GM23338 (cell line): ENCODE measurements at regions not wholly inside any gene's neighbourhood (a gene's known extent, or its start where the extent isn't known, plus 50 kb on each side); places are given as distances from the start of the nearest gene placed in this dataset.

Source experiments
- ATAC-seq: fragments of 200-7000 bp; cut with Tn5 transposase; 3 replicates; pipeline ENCODE4 v1.9.1; 2020
- DNase-seq: peaks from one replicate; pipeline ENCODE4 v3.0.0-alpha.2; 2015; ENCODE audit warnings: low spot score
- H2AFZ ChIP-seq: fragments of 200-600 bp; sonication (generic); 2 replicates; pipeline ENCODE4 v1.8.0; 2016; ENCODE audit warnings: antibody characterized with exemption, mild to moderate bottlenecking, moderate library complexity
- H3F3A ChIP-seq: fragments of 200-600 bp; sonication (generic); replicated peaks from 2 replicates; pipeline ENCODE4 v1.8.0; 2017; ENCODE audit warnings: antibody characterized with exemption, mixed run types, low read depth
- H3K27ac ChIP-seq: fragments of 200-600 bp; sonication (generic); 2 replicates; pipeline ENCODE4 v1.6.1; 2016; ENCODE audit warnings: low read depth
- H3K27me3 ChIP-seq: fragments of 200-600 bp; sonication (generic); 2 replicates; pipeline ENCODE4 v1.8.0; 2016; ENCODE audit warnings: mild to moderate bottlenecking, mixed run types, moderate library complexity; ENCODE audit not compliant: insufficient read depth
- H3K36me3 ChIP-seq: fragments of 200-600 bp; sonication (generic); 2 replicates; pipeline ENCODE4 v1.8.0; 2016; ENCODE audit warnings: mild to moderate bottlenecking; ENCODE audit not compliant: insufficient read depth
- H3K4me1 ChIP-seq: fragments of 200-600 bp; sonication (generic); 2 replicates; pipeline ENCODE4 v1.8.0; 2016; ENCODE audit warnings: mild to moderate bottlenecking, moderate library complexity; ENCODE audit not compliant: insufficient read depth
- H3K4me2 ChIP-seq: fragments of 200-600 bp; sonication (generic); 2 replicates; pipeline ENCODE4 v1.7.1; 2017; ENCODE audit warnings: mixed run types
- H3K4me3 ChIP-seq: fragments of 200-600 bp; sonication (generic); 2 replicates; pipeline ENCODE4 v1.6.1; 2016; ENCODE audit warnings: mixed run types
- H3K79me2 ChIP-seq: fragments of 200-600 bp; sonication (generic); replicated peaks from 2 replicates; pipeline ENCODE4 v1.8.0; 2017; ENCODE audit warnings: mild to moderate bottlenecking; ENCODE audit not compliant: insufficient read depth
- H3K9me2 ChIP-seq: fragments of 200-600 bp; sonication (generic); 2 replicates; pipeline ENCODE4 v1.8.0; 2017; ENCODE audit not compliant: insufficient read depth
- H4K20me1 ChIP-seq: fragments of 200-600 bp; sonication (generic); replicated peaks from 2 replicates; pipeline ENCODE4 v1.8.0; 2017; ENCODE audit warnings: mild to moderate bottlenecking; ENCODE audit not compliant: insufficient read depth
- H3K27ac Mint-ChIP-seq: 2 replicates; pipeline ENCODE4 v1.8.0; 2020; ENCODE audit warnings: inconsistent platforms, mild to moderate bottlenecking, moderate library complexity, mixed read lengths
- H3K27me3 Mint-ChIP-seq: 3 replicates; pipeline ENCODE4 v1.8.0; 2022; ENCODE audit warnings: low read depth, mild to moderate bottlenecking, moderate library complexity, mixed read lengths, inconsistent platforms; ENCODE audit not compliant: insufficient read depth, poor library complexity
- H3K36me3 Mint-ChIP-seq: 3 replicates; pipeline ENCODE4 v1.8.0; 2021; ENCODE audit warnings: low read depth, mild to moderate bottlenecking, inconsistent platforms, moderate library complexity, mixed read lengths
- H3K4me1 Mint-ChIP-seq: 3 replicates; pipeline ENCODE4 v1.8.0; 2020; ENCODE audit warnings: mild to moderate bottlenecking, inconsistent platforms, mixed read lengths
- H3K4me3 Mint-ChIP-seq: 3 replicates; pipeline ENCODE4 v1.8.0; 2021; ENCODE audit warnings: moderate library complexity, mild to moderate bottlenecking, inconsistent platforms, mixed read lengths
- H3K9me3 Mint-ChIP-seq: 3 replicates; pipeline ENCODE4 v1.8.0; 2020; ENCODE audit warnings: moderate library complexity, mild to moderate bottlenecking, inconsistent platforms, mixed read lengths
- CREB1 ChIP-seq: fragments of 250-450 bp; sonication (Bioruptor Pico); IDR thresholded peaks from 2 replicates; pipeline ENCODE4 v1.5.0; 2020; ENCODE audit warnings: low read depth, mild to moderate bottlenecking, moderate library complexity
- ETS1 ChIP-seq: IDR thresholded peaks from 2 replicates; pipeline ENCODE4 v1.6.1; 2016; ENCODE audit warnings: antibody characterized with exemption
- EZH2 ChIP-seq: fragments of 200-600 bp; sonication (generic); IDR thresholded peaks from one replicate; pipeline ENCODE4 v1.8.0; 2017; ENCODE audit warnings: antibody characterized with exemption, mild to moderate bottlenecking, low read depth; ENCODE audit not compliant: unreplicated experiment
- JUNB ChIP-seq: IDR thresholded peaks from one replicate; pipeline ENCODE4 v1.6.1; 2016; ENCODE audit warnings: antibody characterized with exemption; ENCODE audit not compliant: unreplicated experiment
- NANOG ChIP-seq: IDR thresholded peaks from 2 replicates; pipeline ENCODE4 v1.6.1; 2016; ENCODE audit warnings: antibody characterized with exemption, borderline replicate concordance
- STAT1 ChIP-seq: IDR thresholded peaks from one replicate; pipeline ENCODE4 v1.6.1; 2016; ENCODE audit warnings: antibody characterized with exemption; ENCODE audit not compliant: unreplicated experiment
- ZNF114 ChIP-seq: fragments of 250-450 bp; sonication (Bioruptor Pico); IDR thresholded peaks from 2 replicates; pipeline ENCODE4 v1.5.0; 2020; ENCODE audit warnings: mild to moderate bottlenecking, moderate library complexity
- ZNF331 ChIP-seq: fragments of 250-450 bp; sonication (Bioruptor Pico); IDR thresholded peaks from 2 replicates; pipeline ENCODE4 v1.5.0; 2020; ENCODE audit warnings: low read depth, mild to moderate bottlenecking, moderate library complexity
- ZNF462 ChIP-seq: fragments of 250-450 bp; sonication (Bioruptor Pico); IDR thresholded peaks from 2 replicates; pipeline ENCODE4 v1.5.0; 2020; ENCODE audit warnings: mild to moderate bottlenecking, moderate library complexity

- TF ChIP-seq STAT1 (no peak), EZH2 (no peak), ETS1 (no peak)
Measured at GRCh38 chr6:126188279-126188909, 151.5 kb upstream of the CENPW start (continued).

- no peak overlapping the region for H3K4me3 ChIP-seq
- H3K4me1 ChIP-seq = no peaks in the 10 kb centered on the region
- Mint-ChIP-seq H3K4me3 (no peak overlapping the region), H3K27ac (peak overlapping the region; percentile 53; the same call in 1 of the 2 replicates), H3K36me3 (no peaks in the 10 kb centered on the region), H3K4me1 (no peaks in the 10 kb centered on the region), H3K9me3 (no peaks in the 10 kb centered on the region; the same call in 2 of the 3 replicates), H3K27me3 (peaks cover 2% of the 10 kb centered on the region)
- H4K20me1 ChIP-seq = no peaks in the 10 kb centered on the region; the same call in 1 of the 2 replicates
- H3K27me3 ChIP-seq = no peaks in the 10 kb centered on the region
- no peaks in the 10 kb centered on the region for H3K36me3 ChIP-seq
- no peak overlapping the region for H3K4me2 ChIP-seq
- ATAC-seq (no peak), DNase-seq (no peak)
- no peaks in the 10 kb centered on the region for H3K9me2 ChIP-seq
- H3F3A ChIP-seq = no peaks in the 10 kb centered on the region
- H3K79me2 ChIP-seq = no peaks in the 10 kb centered on the region
- TF ChIP-seq ETS1 (no peak), ZNF331 (CRISPR knock-in tag) (no peak), JUNB (no peak), ZNF114 (CRISPR knock-in tag) (no peak), NANOG (no peak), CREB1 (no peak), ZNF462 (CRISPR knock-in tag) (no peak)
- H2AFZ ChIP-seq = no peak overlapping the region
- no peak overlapping the region for H3K27ac ChIP-seq
Measured at GRCh38 chr6:126195625-126196236, 144.2 kb upstream of the CENPW start.
